HEK293 (cell line): ENCODE measurements at regions not wholly inside any gene's neighbourhood (a gene's known extent, or its start where the extent isn't known, plus 50 kb on each side); places are given as distances from the start of the nearest gene placed in this dataset.

Experiments
- CTCF ChIA-PET: fragments of 350-600 bp; formaldehyde crosslinking; extraction: SDS; loops from one replicate; lab custom pipeline; 2021; ENCODE audit warnings: antibody characterized with exemption; lab: Yijun Ruan, JAX
- POLR2A ChIA-PET: fragments of 300-600 bp; formaldehyde crosslinking; extraction: SDS; loops from one replicate; lab custom pipeline; 2020; ENCODE audit warnings: antibody characterized with exemption, inconsistent platforms; lab: Yijun Ruan, JAX
- H3K27ac ChIP-seq: fragments of 200-500 bp; sonication (Bioruptor generic); 2 replicates; pipeline ENCODE4 v1.5.1; 2014; ENCODE audit warnings: low read depth, low read length, control low read depth, inconsistent platforms; ENCODE audit errors: extremely low read depth
- H3K36me3 ChIP-seq, 2 experiments: fragments of 200-500 bp in 1 of 2; sonication (Bioruptor generic) in 1 of 2; 1 replicate in 1 of 2; 2 replicates in 1 of 2; pipeline ENCODE4 v1.5.1; 2014 to 2017; ENCODE audit warnings: inconsistent platforms in 2 of 2, low read length in 2 of 2; ENCODE audit not compliant: control insufficient read depth in 2 of 2, insufficient read depth in 1 of 2
- H3K4me1 ChIP-seq: fragments of 200-500 bp; sonication (Bioruptor generic); 2 replicates; pipeline ENCODE4 v1.5.1; 2014; ENCODE audit warnings: mild to moderate bottlenecking, low read length, inconsistent platforms; ENCODE audit not compliant: control insufficient read depth, insufficient read depth
- H3K4me3 ChIP-seq: 2 replicates; pipeline ENCODE4 v1.5.1; 2011; ENCODE audit warnings: low read depth, mild to moderate bottlenecking, control low read depth, low read length, moderate library complexity
- H3K9me3 ChIP-seq: fragments of 200-500 bp; sonication (Bioruptor generic); 2 replicates; pipeline ENCODE4 v1.5.1; 2014; ENCODE audit warnings: low read depth, low read length, inconsistent platforms; ENCODE audit not compliant: control insufficient read depth, insufficient read depth
- GFI1B ChIP-seq: fragments of 450-650 bp; formaldehyde crosslinking; IDR thresholded peaks from 2 replicates; pipeline ENCODE4 v1.5.1; 2016; ENCODE audit warnings: missing biosample characterization, missing genetic modification characterization
- IKZF3 ChIP-seq: fragments of 450-650 bp; IDR thresholded peaks from 2 replicates; pipeline ENCODE4 v1.5.0; 2018; ENCODE audit warnings: missing biosample characterization, mild to moderate bottlenecking, missing genetic modification characterization, moderate library complexity
- MYNN ChIP-seq: fragments of 450-650 bp; formaldehyde crosslinking; IDR thresholded peaks from 2 replicates; pipeline ENCODE4 v1.5.1; 2016; ENCODE audit warnings: missing biosample characterization, missing genetic modification characterization, borderline replicate concordance
- SP2 ChIP-seq: fragments of 450-650 bp; formaldehyde crosslinking; IDR thresholded peaks from 2 replicates; pipeline ENCODE4 v1.5.1; 2016; ENCODE audit warnings: missing biosample characterization, missing genetic modification characterization
- ZBTB21 ChIP-seq: fragments of 450-650 bp; formaldehyde crosslinking; IDR thresholded peaks from 2 replicates; pipeline ENCODE4 v1.5.1; 2017; ENCODE audit warnings: missing biosample characterization, missing genetic modification characterization
- ZEB2 ChIP-seq: fragments of 450-650 bp; formaldehyde crosslinking; IDR thresholded peaks from 2 replicates; pipeline ENCODE4 v1.5.1; 2016; ENCODE audit warnings: missing biosample characterization, missing genetic modification characterization
- ZNF223 ChIP-seq: fragments of 450-650 bp; formaldehyde crosslinking; IDR thresholded peaks from 2 replicates; pipeline ENCODE4 v1.5.1; 2016; ENCODE audit warnings: missing biosample characterization, missing genetic modification characterization
- ZNF341 ChIP-seq: fragments of 450-650 bp; formaldehyde crosslinking; IDR thresholded peaks from 2 replicates; pipeline ENCODE4; 2016; ENCODE audit warnings: low read depth, missing biosample characterization, missing genetic modification characterization
- ZNF501 ChIP-seq: fragments of 450-650 bp; formaldehyde crosslinking; IDR thresholded peaks from 2 replicates; pipeline ENCODE4 v1.5.1; 2016; ENCODE audit warnings: missing biosample characterization, missing genetic modification characterization
- ZNF544 ChIP-seq: fragments of 450-650 bp; formaldehyde crosslinking; IDR thresholded peaks from 2 replicates; pipeline ENCODE4 v1.5.0; 2017; ENCODE audit warnings: missing biosample characterization, missing genetic modification characterization
- ZNF560 ChIP-seq: fragments of 450-650 bp; formaldehyde crosslinking; IDR thresholded peaks from 2 replicates; pipeline ENCODE4 v1.5.1; 2017; ENCODE audit warnings: missing biosample characterization, missing genetic modification characterization, borderline replicate concordance
- ZNF610 ChIP-seq: fragments of 450-650 bp; formaldehyde crosslinking; IDR thresholded peaks from 2 replicates; pipeline ENCODE4 v1.5.1; 2016; ENCODE audit warnings: missing biosample characterization, missing genetic modification characterization, borderline replicate concordance
- ZNF654 ChIP-seq: fragments of 450-650 bp; formaldehyde crosslinking; IDR thresholded peaks from 2 replicates; pipeline ENCODE4 v1.5.1; 2016; ENCODE audit warnings: low read depth, missing biosample characterization, missing genetic modification characterization
- ZNF701 ChIP-seq: fragments of 450-650 bp; formaldehyde crosslinking; IDR thresholded peaks from 2 replicates; pipeline ENCODE4 v1.5.1; 2016; ENCODE audit warnings: missing biosample characterization, missing genetic modification characterization
- ZNF791 ChIP-seq: fragments of 450-650 bp; formaldehyde crosslinking; IDR thresholded peaks from 2 replicates; pipeline ENCODE4 v1.5.1; 2016; ENCODE audit warnings: missing biosample characterization, missing genetic modification characterization
- ZXDB ChIP-seq: fragments of 450-650 bp; formaldehyde crosslinking; IDR thresholded peaks from 2 replicates; pipeline ENCODE4 v1.5.1; 2016; ENCODE audit warnings: missing biosample characterization, missing genetic modification characterization
- TF ChIP-seq, protein P1 (sequence below): fragments of 450-650 bp; formaldehyde crosslinking; IDR thresholded peaks from 2 replicates; pipeline ENCODE4 v1.5.1; 2016; ENCODE audit warnings: missing biosample characterization, missing genetic modification characterization, borderline replicate concordance
- TF ChIP-seq, protein P2 (sequence below): fragments of 450-650 bp; formaldehyde crosslinking; IDR thresholded peaks from 2 replicates; pipeline ENCODE4 v1.5.1; 2017; ENCODE audit warnings: missing biosample characterization, missing genetic modification characterization
- TF ChIP-seq, protein P3 (sequence below): fragments of 450-650 bp; formaldehyde crosslinking; IDR thresholded peaks from 2 replicates; pipeline ENCODE4 v1.5.1; 2017; ENCODE audit warnings: missing biosample characterization, missing genetic modification characterization
- TF ChIP-seq, protein P4 (sequence below): fragments of 450-650 bp; formaldehyde crosslinking; IDR thresholded peaks from 2 replicates; pipeline ENCODE4 v1.5.1; 2016; ENCODE audit warnings: missing biosample characterization, missing genetic modification characterization
- TF ChIP-seq, protein P5 (sequence below): fragments of 450-650 bp; formaldehyde crosslinking; IDR thresholded peaks from 2 replicates; pipeline ENCODE4 v1.5.1; 2016; ENCODE audit warnings: missing biosample characterization, missing genetic modification characterization, borderline replicate concordance
- TF ChIP-seq, protein P6 (sequence below): IDR thresholded peaks from 2 replicates; pipeline ENCODE4 v1.6.1; 2011; ENCODE audit warnings: mild to moderate bottlenecking, low read depth, low read length, borderline replicate concordance
- TF ChIP-seq, protein P7 (sequence below): fragments of 450-650 bp; formaldehyde crosslinking; IDR thresholded peaks from 2 replicates; pipeline ENCODE4 v1.5.1; 2016; ENCODE audit warnings: missing biosample characterization, missing genetic modification characterization

DNA sequence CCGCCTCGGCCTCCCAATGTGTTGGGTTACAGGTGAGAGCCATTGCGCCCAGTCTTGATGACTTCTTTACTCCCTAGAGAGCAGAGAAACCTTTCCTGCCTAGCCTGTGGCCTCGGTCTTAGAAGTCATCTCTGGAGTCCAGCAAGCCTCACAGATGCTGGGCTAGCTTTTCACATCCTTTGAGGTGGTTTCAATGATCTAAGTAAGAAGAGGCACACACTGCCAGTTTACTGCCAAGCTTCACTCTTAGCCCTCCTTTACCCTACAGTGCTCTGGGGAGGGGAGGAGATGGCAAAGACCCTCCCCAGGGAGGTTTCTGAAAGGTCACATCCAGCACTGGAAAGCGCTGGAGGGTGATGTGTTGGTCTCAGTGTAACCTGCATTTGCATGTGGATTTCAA, 304.8 kb downstream of the PCNX1 start:
- ChIA-PET CTCF (interaction anchor here (0.7 kb wide), 1 partner anchor 20 kb away, joined by 3 read pairs; no protein-coding TSS in a partner anchor), POLR2A (no interaction called here)

DNA sequence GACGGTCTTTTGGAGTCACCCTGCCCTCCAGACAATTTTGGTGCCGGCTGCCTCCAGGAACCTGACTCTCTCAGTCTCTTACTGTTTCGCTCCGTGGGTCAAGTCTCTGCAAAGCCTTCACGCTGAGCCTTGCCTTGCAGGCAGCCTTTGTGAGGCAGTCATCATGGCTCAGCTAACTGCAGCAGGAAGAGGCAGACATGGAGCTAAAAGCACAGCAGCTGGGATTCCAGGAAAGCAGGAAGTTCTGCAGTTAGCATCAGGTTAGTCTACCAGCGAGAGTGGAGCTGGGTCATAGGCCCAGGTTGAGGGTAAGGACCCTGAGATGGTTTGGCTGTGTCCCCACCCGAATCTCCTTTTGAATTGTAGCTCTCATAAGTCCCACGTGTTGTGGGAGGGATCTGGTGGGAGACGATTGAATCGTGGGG, 305.4 kb downstream of the PCNX1 start:
- CTCF ChIA-PET = no interaction called here
- H3K9me3 ChIP-seq = no peaks in the 10 kb centered on the region
- no peak overlapping the region for H3K27ac ChIP-seq
- H3K4me1 ChIP-seq = no peaks in the 10 kb centered on the region
- no peak overlapping the region for H3K4me3 ChIP-seq
- TF ChIP-seq, protein P1, sequence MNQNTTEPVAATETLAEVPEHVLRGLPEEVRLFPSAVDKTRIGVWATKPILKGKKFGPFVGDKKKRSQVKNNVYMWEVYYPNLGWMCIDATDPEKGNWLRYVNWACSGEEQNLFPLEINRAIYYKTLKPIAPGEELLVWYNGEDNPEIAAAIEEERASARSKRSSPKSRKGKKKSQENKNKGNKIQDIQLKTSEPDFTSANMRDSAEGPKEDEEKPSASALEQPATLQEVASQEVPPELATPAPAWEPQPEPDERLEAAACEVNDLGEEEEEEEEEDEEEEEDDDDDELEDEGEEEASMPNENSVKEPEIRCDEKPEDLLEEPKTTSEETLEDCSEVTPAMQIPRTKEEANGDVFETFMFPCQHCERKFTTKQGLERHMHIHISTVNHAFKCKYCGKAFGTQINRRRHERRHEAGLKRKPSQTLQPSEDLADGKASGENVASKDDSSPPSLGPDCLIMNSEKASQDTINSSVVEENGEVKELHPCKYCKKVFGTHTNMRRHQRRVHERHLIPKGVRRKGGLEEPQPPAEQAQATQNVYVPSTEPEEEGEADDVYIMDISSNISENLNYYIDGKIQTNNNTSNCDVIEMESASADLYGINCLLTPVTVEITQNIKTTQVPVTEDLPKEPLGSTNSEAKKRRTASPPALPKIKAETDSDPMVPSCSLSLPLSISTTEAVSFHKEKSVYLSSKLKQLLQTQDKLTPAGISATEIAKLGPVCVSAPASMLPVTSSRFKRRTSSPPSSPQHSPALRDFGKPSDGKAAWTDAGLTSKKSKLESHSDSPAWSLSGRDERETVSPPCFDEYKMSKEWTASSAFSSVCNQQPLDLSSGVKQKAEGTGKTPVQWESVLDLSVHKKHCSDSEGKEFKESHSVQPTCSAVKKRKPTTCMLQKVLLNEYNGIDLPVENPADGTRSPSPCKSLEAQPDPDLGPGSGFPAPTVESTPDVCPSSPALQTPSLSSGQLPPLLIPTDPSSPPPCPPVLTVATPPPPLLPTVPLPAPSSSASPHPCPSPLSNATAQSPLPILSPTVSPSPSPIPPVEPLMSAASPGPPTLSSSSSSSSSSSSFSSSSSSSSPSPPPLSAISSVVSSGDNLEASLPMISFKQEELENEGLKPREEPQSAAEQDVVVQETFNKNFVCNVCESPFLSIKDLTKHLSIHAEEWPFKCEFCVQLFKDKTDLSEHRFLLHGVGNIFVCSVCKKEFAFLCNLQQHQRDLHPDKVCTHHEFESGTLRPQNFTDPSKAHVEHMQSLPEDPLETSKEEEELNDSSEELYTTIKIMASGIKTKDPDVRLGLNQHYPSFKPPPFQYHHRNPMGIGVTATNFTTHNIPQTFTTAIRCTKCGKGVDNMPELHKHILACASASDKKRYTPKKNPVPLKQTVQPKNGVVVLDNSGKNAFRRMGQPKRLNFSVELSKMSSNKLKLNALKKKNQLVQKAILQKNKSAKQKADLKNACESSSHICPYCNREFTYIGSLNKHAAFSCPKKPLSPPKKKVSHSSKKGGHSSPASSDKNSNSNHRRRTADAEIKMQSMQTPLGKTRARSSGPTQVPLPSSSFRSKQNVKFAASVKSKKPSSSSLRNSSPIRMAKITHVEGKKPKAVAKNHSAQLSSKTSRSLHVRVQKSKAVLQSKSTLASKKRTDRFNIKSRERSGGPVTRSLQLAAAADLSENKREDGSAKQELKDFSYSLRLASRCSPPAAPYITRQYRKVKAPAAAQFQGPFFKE = no peak
- no peak for TF ChIP-seq SP2 (tag by site-specific recombination)
- no peak for TF ChIP-seq ZNF223 (tag by site-specific recombination)
- no peak for TF ChIP-seq ZNF560
- TF ChIP-seq, protein P2, sequence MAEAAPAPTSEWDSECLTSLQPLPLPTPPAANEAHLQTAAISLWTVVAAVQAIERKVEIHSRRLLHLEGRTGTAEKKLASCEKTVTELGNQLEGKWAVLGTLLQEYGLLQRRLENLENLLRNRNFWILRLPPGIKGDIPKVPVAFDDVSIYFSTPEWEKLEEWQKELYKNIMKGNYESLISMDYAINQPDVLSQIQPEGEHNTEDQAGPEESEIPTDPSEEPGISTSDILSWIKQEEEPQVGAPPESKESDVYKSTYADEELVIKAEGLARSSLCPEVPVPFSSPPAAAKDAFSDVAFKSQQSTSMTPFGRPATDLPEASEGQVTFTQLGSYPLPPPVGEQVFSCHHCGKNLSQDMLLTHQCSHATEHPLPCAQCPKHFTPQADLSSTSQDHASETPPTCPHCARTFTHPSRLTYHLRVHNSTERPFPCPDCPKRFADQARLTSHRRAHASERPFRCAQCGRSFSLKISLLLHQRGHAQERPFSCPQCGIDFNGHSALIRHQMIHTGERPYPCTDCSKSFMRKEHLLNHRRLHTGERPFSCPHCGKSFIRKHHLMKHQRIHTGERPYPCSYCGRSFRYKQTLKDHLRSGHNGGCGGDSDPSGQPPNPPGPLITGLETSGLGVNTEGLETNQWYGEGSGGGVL (tag by site-specific recombination) = no peak
- TF ChIP-seq ZXDB (tag by site-specific recombination) = no peak
- no peak for TF ChIP-seq ZEB2
- TF ChIP-seq, protein P3, sequence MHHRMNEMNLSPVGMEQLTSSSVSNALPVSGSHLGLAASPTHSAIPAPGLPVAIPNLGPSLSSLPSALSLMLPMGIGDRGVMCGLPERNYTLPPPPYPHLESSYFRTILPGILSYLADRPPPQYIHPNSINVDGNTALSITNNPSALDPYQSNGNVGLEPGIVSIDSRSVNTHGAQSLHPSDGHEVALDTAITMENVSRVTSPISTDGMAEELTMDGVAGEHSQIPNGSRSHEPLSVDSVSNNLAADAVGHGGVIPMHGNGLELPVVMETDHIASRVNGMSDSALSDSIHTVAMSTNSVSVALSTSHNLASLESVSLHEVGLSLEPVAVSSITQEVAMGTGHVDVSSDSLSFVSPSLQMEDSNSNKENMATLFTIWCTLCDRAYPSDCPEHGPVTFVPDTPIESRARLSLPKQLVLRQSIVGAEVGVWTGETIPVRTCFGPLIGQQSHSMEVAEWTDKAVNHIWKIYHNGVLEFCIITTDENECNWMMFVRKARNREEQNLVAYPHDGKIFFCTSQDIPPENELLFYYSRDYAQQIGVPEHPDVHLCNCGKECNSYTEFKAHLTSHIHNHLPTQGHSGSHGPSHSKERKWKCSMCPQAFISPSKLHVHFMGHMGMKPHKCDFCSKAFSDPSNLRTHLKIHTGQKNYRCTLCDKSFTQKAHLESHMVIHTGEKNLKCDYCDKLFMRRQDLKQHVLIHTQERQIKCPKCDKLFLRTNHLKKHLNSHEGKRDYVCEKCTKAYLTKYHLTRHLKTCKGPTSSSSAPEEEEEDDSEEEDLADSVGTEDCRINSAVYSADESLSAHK (tag by site-specific recombination) = no peak
- TF ChIP-seq ZNF701 = no peak
- TF ChIP-seq IKZF3 = no peak
- TF ChIP-seq, protein P4, sequence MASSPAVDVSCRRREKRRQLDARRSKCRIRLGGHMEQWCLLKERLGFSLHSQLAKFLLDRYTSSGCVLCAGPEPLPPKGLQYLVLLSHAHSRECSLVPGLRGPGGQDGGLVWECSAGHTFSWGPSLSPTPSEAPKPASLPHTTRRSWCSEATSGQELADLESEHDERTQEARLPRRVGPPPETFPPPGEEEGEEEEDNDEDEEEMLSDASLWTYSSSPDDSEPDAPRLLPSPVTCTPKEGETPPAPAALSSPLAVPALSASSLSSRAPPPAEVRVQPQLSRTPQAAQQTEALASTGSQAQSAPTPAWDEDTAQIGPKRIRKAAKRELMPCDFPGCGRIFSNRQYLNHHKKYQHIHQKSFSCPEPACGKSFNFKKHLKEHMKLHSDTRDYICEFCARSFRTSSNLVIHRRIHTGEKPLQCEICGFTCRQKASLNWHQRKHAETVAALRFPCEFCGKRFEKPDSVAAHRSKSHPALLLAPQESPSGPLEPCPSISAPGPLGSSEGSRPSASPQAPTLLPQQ (tag by site-specific recombination) = no peak
- no peaks in the 10 kb centered on the region for H3K36me3 ChIP-seq
- POLR2A ChIA-PET = no interaction called here

More for the DNA sequence above, 304.8 kb downstream of the PCNX1 start:
- TF ChIP-seq ZNF501 (no peak), ZNF544 (no peak), ZBTB21 (no peak), IKZF3 (no peak), GFI1B (tag by site-specific recombination) (no peak), ZNF610 (tag by site-specific recombination) (no peak), MYNN (no peak), ZNF791 (tag by site-specific recombination) (no peak), SP2 (tag by site-specific recombination) (no peak), ZNF654 (tag by site-specific recombination) (no peak), ZNF341 (tag by site-specific recombination) (no peak)
- TF ChIP-seq, protein P5, sequence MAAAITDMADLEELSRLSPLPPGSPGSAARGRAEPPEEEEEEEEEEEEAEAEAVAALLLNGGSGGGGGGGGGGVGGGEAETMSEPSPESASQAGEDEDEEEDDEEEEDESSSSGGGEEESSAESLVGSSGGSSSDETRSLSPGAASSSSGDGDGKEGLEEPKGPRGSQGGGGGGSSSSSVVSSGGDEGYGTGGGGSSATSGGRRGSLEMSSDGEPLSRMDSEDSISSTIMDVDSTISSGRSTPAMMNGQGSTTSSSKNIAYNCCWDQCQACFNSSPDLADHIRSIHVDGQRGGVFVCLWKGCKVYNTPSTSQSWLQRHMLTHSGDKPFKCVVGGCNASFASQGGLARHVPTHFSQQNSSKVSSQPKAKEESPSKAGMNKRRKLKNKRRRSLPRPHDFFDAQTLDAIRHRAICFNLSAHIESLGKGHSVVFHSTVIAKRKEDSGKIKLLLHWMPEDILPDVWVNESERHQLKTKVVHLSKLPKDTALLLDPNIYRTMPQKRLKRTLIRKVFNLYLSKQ (tag by site-specific recombination) = no peak
- TF ChIP-seq, protein P6, sequence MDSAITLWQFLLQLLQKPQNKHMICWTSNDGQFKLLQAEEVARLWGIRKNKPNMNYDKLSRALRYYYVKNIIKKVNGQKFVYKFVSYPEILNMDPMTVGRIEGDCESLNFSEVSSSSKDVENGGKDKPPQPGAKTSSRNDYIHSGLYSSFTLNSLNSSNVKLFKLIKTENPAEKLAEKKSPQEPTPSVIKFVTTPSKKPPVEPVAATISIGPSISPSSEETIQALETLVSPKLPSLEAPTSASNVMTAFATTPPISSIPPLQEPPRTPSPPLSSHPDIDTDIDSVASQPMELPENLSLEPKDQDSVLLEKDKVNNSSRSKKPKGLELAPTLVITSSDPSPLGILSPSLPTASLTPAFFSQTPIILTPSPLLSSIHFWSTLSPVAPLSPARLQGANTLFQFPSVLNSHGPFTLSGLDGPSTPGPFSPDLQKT = no peak
- TF ChIP-seq, protein P7, sequence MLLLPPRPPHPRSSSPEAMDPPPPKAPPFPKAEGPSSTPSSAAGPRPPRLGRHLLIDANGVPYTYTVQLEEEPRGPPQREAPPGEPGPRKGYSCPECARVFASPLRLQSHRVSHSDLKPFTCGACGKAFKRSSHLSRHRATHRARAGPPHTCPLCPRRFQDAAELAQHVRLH (tag by site-specific recombination) = no peak
- Histone ChIP-seq H3K4me3 (no peak overlapping the region), H3K9me3 (no peaks in the 10 kb centered on the region), H3K36me3 (no peaks in the 10 kb centered on the region), H3K4me1 (no peaks in the 10 kb centered on the region), H3K27ac (no peak overlapping the region)
